CD1c-positive myeloid dendritic cell (primary cell): ENCODE measurements at regions not wholly inside any gene's neighbourhood (a gene's known extent, or its start where the extent isn't known, plus 50 kb on each side); places are given as distances from the start of the nearest gene placed in this dataset.
"Not testable (repeated sequence)": the region's sequence is repeated elsewhere in the genome, so short reads cannot be mapped to it uniquely, and the experiment has no call there.

ENCODE experiments used
- DNase-seq: peaks from one replicate; pipeline ENCODE4 v3.0.0-alpha.2; 2016; ENCODE audit errors: extremely low spot score

DNA sequence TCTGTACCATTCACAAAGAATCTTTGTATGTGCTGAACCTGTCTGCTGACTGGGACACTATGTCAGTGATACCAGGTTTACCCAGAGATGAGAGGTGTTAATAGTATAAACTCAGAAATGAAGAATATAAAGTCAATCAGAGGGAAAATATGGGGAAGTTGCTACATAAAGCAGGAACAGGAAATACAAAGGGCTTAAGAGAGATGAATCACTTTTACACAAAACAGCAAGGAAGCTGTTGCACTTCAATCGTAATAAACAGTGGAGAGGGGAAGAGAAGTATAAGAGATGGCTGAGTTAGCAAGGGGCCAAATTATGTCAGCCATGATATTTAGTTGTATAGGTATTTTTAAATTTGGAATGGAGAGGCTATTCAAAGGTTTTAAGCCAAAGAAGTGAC, 890.2 kb upstream of the NCAM2 start:
- no peak for DNase-seq

DNA sequence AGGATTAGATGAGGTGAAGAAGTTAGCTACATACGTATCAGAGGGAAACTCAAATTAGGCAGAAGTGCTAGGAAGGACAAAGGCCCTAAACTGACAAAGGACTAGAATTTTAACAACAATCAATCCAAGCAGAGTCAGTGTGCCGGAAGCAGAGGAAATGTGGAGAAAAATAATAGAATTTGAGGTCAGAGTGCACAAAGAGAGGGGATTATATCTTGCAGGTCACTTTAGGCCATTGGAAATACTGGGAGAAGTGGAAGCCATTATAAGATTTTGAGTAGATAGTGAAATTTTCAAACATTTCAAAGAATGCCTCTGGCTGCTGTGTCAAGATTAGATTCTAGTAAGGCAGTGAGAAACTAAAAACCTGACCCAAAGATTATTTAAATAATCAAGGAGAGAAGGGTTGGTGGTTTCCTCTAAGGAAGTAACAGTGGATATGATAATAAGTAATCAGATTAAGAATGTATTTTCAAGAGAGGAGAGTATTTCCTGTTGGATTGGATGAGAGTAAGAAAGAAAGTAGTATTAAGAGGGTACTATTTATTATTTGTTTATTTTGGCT, 889.2 kb upstream of the NCAM2 start:
- DNase-seq = no peak

DNA sequence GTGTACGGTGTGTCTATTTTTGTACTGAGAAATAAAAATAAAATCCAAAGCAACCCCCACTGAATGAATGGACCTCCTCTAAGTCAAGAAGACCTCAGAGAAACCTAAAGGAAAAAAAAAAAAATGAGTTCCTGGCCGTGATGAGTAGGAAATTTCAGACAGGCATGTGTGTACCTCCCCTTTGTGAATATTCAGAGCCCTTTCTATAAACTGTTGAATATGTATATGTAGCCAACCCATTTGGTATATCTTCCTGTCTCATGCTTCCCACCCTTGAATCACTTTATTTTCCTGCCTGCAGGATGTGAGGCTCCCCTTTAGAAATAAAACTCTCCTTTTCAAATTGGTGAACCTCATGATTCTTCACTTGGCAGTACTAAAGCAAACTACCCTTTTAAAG, 887.8 kb upstream of the NCAM2 start:
- no peak for DNase-seq

DNA sequence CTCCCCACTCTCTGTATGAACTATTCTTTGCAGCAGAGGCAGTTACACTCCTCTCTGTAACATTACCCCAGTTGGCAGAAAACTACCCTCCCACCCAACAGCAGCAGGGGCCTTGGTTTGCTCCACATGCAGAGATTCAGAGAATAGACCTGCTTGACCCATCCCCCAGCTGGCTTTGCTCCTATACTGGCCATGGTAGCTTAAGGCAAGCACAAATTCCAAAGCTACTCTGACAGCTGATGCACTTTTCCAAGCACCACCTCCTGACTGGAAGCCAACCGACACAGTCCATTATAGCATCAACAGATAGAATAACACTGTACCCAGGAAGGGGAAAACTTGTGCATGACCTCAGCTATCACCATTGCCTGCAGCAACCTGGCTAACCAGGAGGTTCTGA, 846.5 kb upstream of the NCAM2 start:
- DNase-seq = no peak

DNA sequence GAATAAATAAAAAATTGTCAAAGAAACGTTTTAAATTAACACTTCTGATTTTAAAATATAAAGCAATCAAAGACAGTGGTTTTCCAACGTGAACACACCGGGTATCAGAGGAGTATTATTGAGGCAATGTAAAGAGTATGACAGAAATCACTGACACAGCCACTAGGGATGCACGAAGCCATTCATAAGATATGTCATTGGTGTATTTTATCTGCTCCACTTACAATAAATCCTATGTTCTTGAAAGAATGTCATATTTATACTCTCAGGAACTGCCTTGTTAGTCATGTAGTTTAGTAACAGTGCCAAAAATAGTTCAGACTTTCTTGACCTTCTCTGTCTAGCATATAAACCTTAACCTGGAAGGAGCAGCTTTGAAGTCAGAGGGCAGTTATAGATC, 835.0 kb upstream of the NCAM2 start:
- no peak for DNase-seq

DNA sequence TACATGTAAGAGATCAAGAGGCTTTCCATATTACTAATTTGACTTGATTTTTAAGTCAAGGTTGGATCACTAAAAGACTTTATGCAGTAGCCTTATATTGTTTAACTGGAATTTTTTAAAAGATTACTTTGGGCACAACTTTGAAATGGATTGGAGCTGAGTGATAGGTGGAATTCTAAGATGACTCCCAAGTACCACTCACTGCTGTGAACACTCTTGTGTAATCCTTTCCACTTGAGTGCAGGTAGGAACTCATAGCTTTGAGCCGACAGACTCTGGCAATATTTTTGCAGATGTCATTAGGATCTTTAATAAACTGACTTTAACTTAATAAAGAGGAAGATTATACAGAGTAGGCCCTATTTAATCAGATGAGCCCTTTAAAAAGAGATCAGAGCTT, 831.1 kb upstream of the NCAM2 start:
- DNase-seq = no peak

DNA sequence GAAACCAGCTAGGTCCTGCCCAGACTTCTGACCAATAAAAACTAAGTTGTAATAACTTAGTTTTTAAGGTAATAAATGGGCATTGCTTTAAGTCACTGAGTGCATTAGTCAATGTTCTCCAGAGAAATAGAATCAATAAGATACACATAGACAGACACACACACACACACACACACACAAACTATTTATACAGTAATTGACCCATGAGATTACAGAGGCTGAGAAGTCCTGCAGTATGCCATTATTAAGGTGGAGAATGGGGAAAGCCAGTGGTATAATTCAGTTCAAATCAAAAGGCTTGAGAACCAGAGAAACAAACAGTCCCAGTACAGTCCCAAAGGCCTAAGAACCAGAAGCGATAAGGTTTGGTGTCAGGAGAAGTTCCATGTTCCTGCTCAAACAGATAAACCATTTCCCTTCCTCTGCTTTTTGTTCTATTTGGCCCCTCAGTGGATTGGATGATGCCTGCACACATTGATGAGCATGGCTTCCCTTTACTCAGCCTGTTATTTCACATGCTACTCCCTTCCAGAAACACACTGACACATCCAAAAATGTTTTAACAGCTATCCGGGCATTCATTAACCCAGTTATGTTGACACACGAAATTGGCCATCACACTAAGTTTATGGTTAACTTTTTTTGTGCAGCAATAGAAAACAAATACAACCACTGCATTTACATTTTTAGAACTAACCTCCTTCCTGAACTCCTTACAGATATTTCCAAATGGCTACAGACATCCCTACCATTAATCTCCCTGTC, 828.2 kb upstream of the NCAM2 start:
- DNase-seq = no peak

DNA sequence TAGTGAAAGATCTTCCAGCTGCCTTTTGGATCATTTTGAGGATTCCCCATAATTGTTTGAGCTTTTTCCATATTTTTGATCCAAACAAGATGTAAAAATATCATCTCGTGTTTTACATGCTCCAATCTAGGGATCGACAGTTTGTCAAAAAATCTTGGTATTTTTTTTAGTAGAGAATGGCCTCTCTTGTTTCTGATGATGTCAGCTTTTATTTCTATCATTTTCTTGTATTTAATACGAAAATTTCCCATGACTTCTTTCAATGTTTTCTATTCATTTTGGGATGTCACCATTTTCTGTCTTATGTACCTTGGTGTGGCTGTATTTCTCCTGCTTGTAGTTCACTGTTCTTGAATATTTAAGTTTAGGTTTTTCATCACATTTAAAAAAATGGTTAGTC, 812.0 kb upstream of the NCAM2 start:
- no peak for DNase-seq

DNA sequence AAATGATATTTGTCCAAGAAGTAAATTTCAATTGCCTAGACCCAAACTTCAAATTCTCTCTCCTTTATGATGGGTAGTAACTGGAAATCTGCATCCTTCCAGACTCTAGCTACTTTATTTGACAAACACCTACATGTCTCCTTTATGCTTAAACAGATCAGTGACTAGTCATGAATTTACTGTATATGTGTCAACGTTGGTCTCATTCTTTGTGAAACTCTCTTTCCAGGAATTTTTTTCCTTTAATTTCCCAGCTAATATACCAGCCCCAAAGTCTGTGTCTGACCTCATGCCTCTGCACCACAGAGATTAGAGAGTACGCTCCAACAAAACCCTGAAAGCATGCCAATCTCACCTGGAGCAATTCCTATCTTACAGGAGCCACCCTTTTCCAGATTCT, 811.2 kb upstream of the NCAM2 start:
- no peak for DNase-seq

DNA sequence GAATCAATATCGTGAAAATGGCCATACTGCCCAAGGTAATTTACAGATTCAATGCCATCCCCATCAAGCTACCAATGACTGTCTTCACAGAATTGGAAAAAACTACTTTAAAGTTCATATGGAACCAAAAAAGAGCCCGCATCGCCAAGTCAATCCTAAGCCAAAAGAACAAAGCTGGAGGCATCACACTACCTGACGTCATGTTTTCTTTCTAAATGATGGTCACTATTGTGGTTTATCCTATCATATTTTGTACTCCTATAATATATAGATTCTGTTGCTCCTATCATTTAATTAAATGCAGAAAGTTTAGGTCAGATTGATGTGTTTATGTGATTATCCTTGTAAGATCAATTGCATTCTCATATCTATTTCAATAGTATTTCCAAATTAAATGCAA, 796.9 kb upstream of the NCAM2 start:
- not testable (repeated sequence) for DNase-seq

DNA sequence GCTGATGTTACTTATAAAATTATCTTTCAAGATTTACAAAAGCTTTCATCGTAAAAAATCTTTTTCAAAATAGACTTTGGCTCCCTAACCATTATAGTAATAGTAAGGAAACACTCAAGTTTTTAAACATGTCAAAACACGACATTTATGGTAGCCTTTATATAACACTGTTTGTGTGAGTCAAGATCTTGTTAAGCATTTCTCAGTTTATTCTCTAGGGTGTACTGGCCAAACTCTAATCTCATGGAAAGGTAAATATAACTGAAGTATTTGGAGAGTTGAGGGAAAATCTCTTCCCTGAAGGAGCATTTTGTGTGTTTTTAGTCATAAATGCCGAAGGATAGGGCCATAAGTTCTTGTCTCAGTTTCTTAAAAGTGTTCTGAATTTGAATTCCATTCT, 790.9 kb upstream of the NCAM2 start:
- no peak for DNase-seq

DNA sequence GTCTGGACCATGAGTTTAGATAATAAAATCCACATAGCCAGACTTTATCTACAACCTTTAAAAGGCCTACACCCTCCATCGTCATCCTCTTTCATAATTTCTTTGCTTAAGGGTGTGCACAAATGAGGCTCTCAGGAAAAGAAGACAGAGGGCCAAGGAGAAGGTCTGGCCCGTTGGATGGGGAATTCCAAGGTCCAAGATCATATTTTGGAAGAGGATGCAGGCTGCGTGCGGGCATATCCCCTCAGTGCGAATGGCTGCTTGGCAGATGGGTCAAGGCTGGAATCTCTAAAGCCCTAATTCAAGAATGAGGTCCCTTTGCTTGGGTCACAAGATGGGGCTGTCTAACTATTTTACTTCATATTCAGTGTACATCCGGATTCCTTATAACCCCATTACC, 782.2 kb upstream of the NCAM2 start:
- DNase-seq = no peak

DNA sequence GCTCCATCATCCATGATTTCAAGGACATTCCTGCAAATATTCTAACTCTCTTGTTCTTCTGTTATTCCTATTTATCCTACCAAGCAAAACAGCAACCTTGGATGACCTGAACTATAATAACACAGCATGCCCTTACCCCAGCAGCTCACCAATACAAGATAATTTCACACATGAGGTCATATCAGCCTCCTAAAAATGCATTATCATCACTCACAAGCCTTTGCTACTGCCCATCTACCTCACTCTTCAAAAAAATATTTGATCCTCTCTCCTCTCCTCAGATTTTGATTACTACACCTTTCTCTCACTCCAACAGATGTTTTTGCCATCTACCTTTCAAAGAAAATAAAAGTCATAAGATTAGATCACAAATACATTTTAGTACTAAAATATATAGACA, 777.6 kb upstream of the NCAM2 start:
- DNase-seq = no peak

DNA sequence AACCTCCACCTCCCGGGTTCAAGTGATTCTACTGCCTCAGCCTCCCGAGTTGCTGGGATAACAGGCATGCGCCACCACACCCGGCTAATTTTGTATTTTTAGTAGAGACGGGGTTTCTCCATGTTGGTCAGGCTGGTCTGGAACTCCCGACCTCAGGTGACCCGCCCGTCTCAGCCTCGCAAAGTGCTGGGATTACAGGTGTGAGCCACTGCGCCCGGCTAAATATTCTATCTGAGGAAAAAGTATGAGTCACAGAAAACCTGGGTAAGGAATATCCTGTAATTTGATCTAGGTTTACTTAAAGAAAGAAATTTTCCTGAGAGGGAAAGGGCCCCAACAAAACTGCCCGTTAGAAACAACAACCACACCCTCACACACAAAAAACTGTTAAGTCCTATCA, 776.2 kb upstream of the NCAM2 start:
- not testable (repeated sequence) for DNase-seq

DNA sequence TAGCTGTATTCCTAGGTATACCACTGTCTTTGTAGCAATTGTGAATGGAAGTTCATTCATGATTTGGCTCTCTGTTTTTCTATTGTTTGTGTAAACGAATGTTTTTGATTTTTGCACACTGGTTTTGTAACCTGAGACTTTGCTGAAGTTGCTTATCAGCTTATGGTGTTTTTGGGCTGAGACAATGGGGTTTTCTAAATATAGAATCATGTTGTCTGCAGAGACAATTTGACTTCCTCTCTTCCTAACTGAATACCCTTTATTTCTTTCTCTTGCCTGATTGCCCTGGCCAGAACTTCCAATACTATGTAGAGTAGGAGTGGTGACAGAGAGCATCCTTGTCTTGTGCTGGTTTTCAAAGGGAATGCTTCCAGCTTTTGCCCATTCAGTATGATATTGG, 761.6 kb upstream of the NCAM2 start:
- DNase-seq = not testable (repeated sequence)

DNA sequence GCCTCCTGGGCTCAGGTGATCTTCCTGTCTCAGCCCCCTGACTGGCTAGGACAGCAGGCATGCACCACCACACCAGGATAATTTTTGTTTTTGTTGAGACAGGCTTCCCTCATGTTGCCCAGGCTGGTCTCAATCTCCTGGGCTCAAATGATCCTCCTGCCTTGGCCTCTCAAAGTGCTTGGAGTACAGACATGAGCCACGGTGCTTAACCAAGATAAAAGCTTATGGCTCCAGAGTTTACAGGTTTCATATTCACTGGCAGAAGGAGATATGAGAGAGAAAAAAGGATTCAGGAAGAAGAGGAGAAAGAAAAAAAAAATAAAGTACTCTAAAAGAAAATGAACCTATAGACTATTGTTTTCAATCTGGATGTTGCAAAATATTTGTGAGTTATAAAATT, 748.8 kb upstream of the NCAM2 start:
- DNase-seq = no peak

DNA sequence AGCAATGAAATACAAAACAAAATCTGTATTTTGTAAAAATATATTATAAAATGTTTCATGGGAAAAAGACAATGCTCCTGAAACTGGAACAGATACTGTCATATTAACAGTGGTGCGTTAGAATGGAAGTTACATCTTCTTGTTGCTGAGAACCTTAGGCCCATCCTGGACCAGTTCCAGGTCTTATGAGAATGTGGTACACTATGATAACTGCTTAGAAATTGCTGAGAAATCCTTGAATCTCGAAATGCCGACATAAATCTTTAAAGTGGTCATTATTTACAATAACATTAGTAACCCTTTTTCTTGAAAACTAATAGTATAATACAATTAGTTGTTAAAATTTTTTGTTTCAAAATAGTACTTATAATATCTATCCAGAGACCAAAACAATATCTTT, 747.9 kb upstream of the NCAM2 start:
- no peak for DNase-seq

DNA sequence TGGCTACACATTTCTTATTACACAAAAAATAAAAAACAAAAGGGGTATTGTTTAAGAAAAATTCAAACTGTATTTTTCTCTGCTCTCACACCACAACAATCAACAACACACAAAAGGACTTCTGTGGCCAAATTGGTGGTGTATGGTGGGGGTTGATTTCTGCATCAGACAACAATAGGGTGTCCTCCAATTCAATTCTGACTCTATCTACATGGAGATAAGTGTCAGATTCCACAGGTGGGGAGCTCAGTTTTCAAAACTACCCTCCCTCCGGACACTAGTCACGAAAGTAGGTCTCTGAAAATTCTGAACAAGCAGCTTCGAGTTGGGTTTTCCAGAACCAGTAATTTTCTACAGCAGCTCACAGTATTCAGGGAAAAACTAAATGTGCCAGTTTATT, 744.9 kb upstream of the NCAM2 start:
- DNase-seq = no peak

DNA sequence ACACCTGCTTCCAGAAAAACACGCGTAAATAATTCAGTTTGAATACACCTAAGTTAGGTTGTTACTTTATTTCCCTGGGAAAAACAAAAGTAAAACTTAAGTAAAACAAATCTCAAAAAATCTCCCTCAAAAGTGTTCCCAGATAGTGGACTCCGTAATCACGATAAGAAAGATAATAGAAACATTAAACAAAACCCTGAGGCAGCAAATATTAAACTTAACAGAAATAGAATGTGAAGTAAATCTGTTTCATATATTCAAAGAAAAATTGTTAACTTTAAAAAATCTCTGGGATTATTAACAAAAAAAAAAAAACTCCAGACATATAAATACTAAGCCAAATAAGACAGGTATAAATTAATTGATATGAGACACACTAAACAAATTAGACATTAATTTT, 743.2 kb upstream of the NCAM2 start:
- no peak for DNase-seq

DNA sequence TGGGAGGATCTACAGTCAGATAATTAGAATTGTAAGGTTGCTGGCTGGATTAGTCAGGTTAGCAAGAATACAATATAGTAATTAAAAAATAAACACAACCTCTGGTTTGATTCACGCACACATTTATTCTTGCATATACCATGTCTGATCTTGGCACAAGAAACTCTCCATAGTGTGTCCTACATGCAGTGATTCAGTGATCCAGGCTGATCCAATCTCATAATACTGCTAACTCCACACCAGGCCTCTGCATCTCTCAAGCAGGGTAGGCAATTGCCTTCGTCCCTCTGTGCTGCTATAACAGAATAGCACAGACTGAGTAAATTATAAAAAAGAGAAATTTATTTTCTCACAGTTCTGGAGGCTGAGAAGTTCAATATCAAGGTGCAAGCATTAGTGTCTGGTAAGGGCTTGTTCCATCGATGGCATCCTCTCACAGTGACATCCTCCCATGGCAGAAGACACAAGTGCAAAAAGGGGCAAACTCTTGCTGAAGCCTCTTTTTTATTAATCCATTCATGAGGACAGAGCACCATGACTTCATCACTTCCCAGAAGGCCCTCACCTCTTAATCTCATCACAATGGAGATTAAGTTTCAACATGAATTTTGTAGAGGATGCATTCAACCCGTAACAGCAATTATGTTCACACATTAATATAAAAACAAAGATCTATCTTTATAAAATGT, 741.0 kb upstream of the NCAM2 start:
- DNase-seq = no peak

DNA sequence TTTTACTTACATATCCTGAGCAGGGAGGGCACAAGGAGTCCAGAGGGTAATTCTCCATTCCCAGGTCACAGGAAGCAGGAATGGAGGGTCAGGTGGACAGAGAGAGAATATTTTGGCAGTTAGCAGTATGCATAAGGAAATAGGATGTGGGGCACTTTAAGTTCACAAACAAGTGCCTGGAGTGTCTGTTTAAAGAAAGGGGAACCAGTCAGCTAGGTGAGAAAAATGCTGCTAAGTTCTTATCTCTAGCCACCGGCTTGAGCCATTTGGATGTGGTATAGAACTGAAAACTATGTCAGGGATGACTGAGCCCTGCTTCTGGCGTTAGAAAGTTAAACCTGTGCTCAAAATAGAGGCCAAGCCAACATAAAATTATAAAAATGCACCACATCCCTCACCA, 739.7 kb upstream of the NCAM2 start:
- DNase-seq = no peak

DNA sequence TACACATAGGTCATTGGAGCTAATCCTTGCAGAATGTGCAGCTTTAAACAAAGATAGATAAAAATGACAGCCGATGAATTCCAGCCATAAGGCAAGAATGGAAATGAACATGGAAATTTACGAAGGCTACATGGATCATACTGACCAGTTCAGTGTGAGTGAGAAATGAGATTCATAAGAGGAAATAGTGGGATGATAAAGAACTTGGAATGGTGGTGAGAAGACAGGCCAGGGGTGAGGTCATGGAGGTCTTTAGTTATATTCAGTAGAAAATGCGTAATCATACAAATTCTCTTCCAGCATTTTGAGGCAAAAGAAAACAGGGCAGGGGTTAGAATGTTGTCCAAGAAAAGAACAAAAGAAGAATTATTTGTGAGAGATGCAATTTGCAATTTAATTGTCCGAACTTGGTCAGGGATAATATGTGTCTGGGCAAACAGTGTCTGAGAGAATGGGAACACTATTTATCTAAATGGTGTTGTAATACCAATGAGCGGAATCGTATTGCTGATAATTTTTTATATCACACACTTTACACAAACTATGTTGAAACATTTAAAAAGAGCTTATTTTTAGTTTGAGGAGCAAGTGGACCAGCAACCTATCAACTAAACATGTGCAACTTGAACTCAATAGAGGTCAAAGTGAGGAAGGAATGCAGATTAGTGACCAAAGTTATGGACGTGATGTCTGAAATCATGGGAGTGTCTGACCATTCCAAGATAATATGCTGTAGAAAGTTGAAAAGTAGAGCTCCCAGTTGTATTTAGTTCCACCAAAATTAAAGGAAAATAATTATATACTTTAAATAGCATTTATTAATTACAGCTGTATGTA, 739.0 kb upstream of the NCAM2 start:
- DNase-seq = no peak

DNA sequence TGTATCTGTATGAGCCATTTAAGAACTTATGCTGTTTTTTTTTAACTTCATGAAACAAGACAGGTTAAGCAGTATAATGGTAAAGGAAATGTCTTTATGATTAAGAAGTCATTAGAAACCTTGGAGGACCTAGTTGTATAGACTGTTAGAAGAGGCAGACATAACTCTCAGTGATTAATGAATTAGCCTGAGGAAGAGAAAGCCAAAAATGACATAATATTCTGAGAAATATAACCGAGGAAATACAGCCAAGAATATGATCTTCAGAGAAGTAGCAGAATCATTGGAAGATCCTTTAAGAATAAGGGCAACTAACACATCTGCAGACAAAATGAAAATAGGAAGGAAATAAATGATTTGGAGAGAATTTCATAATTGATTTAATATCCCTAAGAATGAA, 738.1 kb upstream of the NCAM2 start:
- no peak for DNase-seq
